ENCODE measurements at regions not wholly inside any gene's neighbourhood (a gene's known extent, or its start where the extent isn't known, plus 50 kb on each side); places are given as distances from the start of the nearest gene placed in this dataset.

- H3K36me3 Mint-ChIP-seq (ENCODE audit: low read depth), result no peaks in the 10 kb centered on the region
- no peak overlapping the region for H3K9ac ChIP-seq (ENCODE audit: extremely low read depth, low read length, poor library complexity, severe bottlenecking)
- no peaks in the 10 kb centered on the region for H3K9me3 ChIP-seq (ENCODE audit: control insufficient read depth, low read length)
- H3K4me1 ChIP-seq (ENCODE audit: control insufficient read depth, insufficient read depth, low read length), result no peaks in the 10 kb centered on the region
- no peak for TF ChIP-seq CTCF (conservative IDR thresholded peaks at IDR 0.05)
- H3K9me3 Mint-ChIP-seq, result no peaks in the 10 kb centered on the region
- H3K27me3 Mint-ChIP-seq (ENCODE audit: insufficient read depth), result no peaks in the 10 kb centered on the region
- DNase-seq, result no peak
- no peaks in the 10 kb centered on the region for H3K4me1 Mint-ChIP-seq
- H3K27ac ChIP-seq (ENCODE audit: low read depth, low read length), result no peak overlapping the region
- H3K27ac Mint-ChIP-seq, result no peak overlapping the region
- H3K4me3 ChIP-seq (ENCODE audit: low read length), result no peak overlapping the region
- H3K27me3 ChIP-seq (ENCODE audit: control insufficient read depth, insufficient read depth, low read length, poor library complexity, severe bottlenecking), result no peaks in the 10 kb centered on the region
- no peak overlapping the region for H3K4me3 Mint-ChIP-seq
- no peaks in the 10 kb centered on the region for H3K36me3 ChIP-seq (ENCODE audit: control insufficient read depth, insufficient read depth, low read length)
Measured at GRCh38 chr7:17526621-17527020, 228.2 kb downstream of the AHR start.

GRCh38 chr7:17528636-17529035 lies 230.2 kb downstream of the AHR start:
- no peak for TF ChIP-seq CTCF (conservative IDR thresholded peaks at IDR 0.05)
- Histone ChIP-seq H3K4me3 (ENCODE audit: low read length) (no peak overlapping the region), H3K4me1 (ENCODE audit: control insufficient read depth, insufficient read depth, low read length) (no peaks in the 10 kb centered on the region), H3K27ac (ENCODE audit: low read depth, low read length) (no peak overlapping the region), H3K9ac (ENCODE audit: extremely low read depth, low read length, poor library complexity, severe bottlenecking) (no peak overlapping the region), H3K9me3 (ENCODE audit: control insufficient read depth, low read length) (no peaks in the 10 kb centered on the region), H3K36me3 (ENCODE audit: control insufficient read depth, insufficient read depth, low read length) (no peaks in the 10 kb centered on the region), H3K27me3 (ENCODE audit: control insufficient read depth, insufficient read depth, low read length, poor library complexity, severe bottlenecking) (peaks cover 8% of the 10 kb centered on the region)
- H3K36me3 Mint-ChIP-seq (ENCODE audit: low read depth), result no peaks in the 10 kb centered on the region
- H3K9me3 Mint-ChIP-seq, result no peaks in the 10 kb centered on the region
- H3K27ac Mint-ChIP-seq, result no peak overlapping the region
- no peak for DNase-seq
- H3K27me3 Mint-ChIP-seq (ENCODE audit: insufficient read depth), result peaks cover 9% of the 10 kb centered on the region
- H3K4me3 Mint-ChIP-seq, result no peak overlapping the region
- no peaks in the 10 kb centered on the region for H3K4me1 Mint-ChIP-seq

DNA sequence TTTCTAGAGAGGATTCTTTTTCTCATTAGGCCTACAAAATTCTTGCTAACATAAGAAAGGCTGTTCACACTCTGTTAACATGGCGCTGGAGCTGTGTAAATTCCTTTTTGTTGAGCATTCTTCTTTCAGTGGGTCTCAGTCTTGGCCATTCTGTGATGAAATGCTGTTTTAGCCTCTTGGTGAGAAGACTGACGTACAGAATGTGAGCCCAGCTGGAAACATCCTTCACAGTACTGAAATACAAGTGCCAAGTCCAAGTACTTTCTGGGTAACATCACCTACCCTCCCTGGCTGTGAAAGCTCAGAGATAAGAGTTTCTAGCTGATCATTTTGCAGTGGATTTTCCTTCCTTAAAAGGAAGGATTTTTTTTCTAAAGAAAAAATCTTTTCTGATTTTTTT lies 231.8 kb downstream of the AHR start:
- no peak overlapping the region for H3K27ac Mint-ChIP-seq

More for the DNA sequence above, 231.8 kb downstream of the AHR start:
- no peaks in the 10 kb centered on the region for H3K4me1 Mint-ChIP-seq
- no peak overlapping the region for H3K4me3 Mint-ChIP-seq
- H3K27me3 ChIP-seq (ENCODE audit: control insufficient read depth, insufficient read depth, low read length, poor library complexity, severe bottlenecking), result peaks cover 13% of the 10 kb centered on the region
- no peak for TF ChIP-seq CTCF (conservative IDR thresholded peaks at IDR 0.05)
- H3K4me1 ChIP-seq (ENCODE audit: control insufficient read depth, insufficient read depth, low read length), result no peaks in the 10 kb centered on the region
- H3K27ac ChIP-seq (ENCODE audit: low read depth, low read length), result peak overlapping the region; percentile 41
- H3K9ac ChIP-seq (ENCODE audit: extremely low read depth, low read length, poor library complexity, severe bottlenecking), result no peak overlapping the region
- no peak overlapping the region for H3K4me3 ChIP-seq (ENCODE audit: low read length)
- no peaks in the 10 kb centered on the region for H3K36me3 ChIP-seq (ENCODE audit: control insufficient read depth, insufficient read depth, low read length)
- no peak for DNase-seq
- H3K36me3 Mint-ChIP-seq (ENCODE audit: low read depth), result no peaks in the 10 kb centered on the region
- H3K9me3 Mint-ChIP-seq, result no peaks in the 10 kb centered on the region
- WGBS, 2 experiments (ENCODE audit: insufficient coverage in 1 of 2, insufficient read length in 1 of 2), result 47 to 85% methylated on average over 2 of the region's 2 CpGs
- no peaks in the 10 kb centered on the region for H3K9me3 ChIP-seq (ENCODE audit: control insufficient read depth, low read length)
- peaks cover 12% of the 10 kb centered on the region for H3K27me3 Mint-ChIP-seq (ENCODE audit: insufficient read depth)

Data from endodermal cell (in vitro differentiated cells).